IMR-90 (cell line): ENCODE measurements at regions not wholly inside any gene's neighbourhood (a gene's known extent, or its start where the extent isn't known, plus 50 kb on each side); places are given as distances from the start of the nearest gene placed in this dataset.

ENCODE experiments used
- BHLHE40 ChIP-seq: fragments of 150-350 bp; IDR thresholded peaks from 2 replicates; pipeline ENCODE4 v1.6.1; 2016; ENCODE audit warnings: mild to moderate bottlenecking, low read depth, low read length
- CEBPB ChIP-seq: IDR thresholded peaks from 2 replicates; pipeline ENCODE4 v1.6.1; 2012; ENCODE audit warnings: low read depth, low read length, improper control_type of control experiment
- ELK1 ChIP-seq: fragments of 150-350 bp; IDR thresholded peaks from 2 replicates; pipeline ENCODE4 v1.6.1; 2016; ENCODE audit warnings: low read depth, mild to moderate bottlenecking, low read length, moderate library complexity, borderline replicate concordance
- MAFK ChIP-seq: IDR thresholded peaks from 2 replicates; pipeline ENCODE4 v1.6.1; 2012; ENCODE audit warnings: low read depth, low read length, improper control_type of control experiment
- MXI1 ChIP-seq: IDR thresholded peaks from 2 replicates; pipeline ENCODE4 v1.6.1; 2012; ENCODE audit warnings: low read depth, mild to moderate bottlenecking, low read length, moderate library complexity, borderline replicate concordance
- POLR2A ChIP-seq: IDR thresholded peaks from 2 replicates; pipeline ENCODE4 v1.6.1; 2012; ENCODE audit warnings: mild to moderate bottlenecking, low read depth, low read length
- RAD21 ChIP-seq: IDR thresholded peaks from 2 replicates; pipeline ENCODE4 v1.6.1; 2012; ENCODE audit warnings: low read length, improper control_type of control experiment
- SMC3 ChIP-seq: fragments of 150-350 bp; IDR thresholded peaks from 2 replicates; pipeline ENCODE4 v1.6.1; 2016; ENCODE audit warnings: low read depth, mild to moderate bottlenecking, antibody characterized with exemption, low read length, moderate library complexity
- USF2 ChIP-seq: fragments of 150-350 bp; IDR thresholded peaks from 2 replicates; pipeline ENCODE4 v1.6.1; 2017; ENCODE audit warnings: mild to moderate bottlenecking, antibody characterized with exemption, low read length, low read depth
- TF ChIP-seq, protein P1 (sequence below): conservative IDR thresholded peaks from 2 replicates; pipeline ENCODE4 v1.5.1; 2012; ENCODE audit warnings: mild to moderate bottlenecking, low read depth, low read length, improper control_type of control experiment

DNA sequence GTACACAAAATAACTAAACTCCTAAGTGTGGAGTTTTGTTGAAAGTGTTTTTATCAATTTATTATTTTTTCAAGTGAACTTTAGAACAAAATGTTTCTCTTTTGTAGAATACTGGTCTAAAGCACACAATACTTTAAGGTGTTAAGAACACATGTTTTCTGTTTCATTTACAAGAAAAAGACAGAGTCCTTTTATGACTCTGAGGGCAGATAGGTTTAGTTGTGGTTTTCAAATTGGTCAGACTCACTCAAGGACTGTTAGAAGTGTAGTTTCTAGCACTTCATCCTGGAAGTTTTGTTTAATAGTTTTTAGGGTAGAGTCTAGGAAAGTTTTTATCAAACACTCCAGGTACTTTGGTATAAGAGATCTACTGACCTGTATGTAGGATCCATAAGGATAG, 376.5 kb downstream of the LRRIQ3 start:
- no peak for TF ChIP-seq MAFK
- TF ChIP-seq, protein P1, sequence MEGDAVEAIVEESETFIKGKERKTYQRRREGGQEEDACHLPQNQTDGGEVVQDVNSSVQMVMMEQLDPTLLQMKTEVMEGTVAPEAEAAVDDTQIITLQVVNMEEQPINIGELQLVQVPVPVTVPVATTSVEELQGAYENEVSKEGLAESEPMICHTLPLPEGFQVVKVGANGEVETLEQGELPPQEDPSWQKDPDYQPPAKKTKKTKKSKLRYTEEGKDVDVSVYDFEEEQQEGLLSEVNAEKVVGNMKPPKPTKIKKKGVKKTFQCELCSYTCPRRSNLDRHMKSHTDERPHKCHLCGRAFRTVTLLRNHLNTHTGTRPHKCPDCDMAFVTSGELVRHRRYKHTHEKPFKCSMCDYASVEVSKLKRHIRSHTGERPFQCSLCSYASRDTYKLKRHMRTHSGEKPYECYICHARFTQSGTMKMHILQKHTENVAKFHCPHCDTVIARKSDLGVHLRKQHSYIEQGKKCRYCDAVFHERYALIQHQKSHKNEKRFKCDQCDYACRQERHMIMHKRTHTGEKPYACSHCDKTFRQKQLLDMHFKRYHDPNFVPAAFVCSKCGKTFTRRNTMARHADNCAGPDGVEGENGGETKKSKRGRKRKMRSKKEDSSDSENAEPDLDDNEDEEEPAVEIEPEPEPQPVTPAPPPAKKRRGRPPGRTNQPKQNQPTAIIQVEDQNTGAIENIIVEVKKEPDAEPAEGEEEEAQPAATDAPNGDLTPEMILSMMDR = no peak
- no peak for TF ChIP-seq POLR2A
- TF ChIP-seq USF2 = no peak
- TF ChIP-seq RAD21 = no peak
- no peak for TF ChIP-seq MXI1
- no peak for TF ChIP-seq CEBPB
- TF ChIP-seq BHLHE40 = no peak
- no peak for TF ChIP-seq SMC3
- TF ChIP-seq ELK1 = no peak
